Islet of Langerhans (tissue), 1 donor: ENCODE measurements at regions not wholly inside any gene's neighbourhood (a gene's known extent, or its start where the extent isn't known, plus 50 kb on each side); places are given as distances from the start of the nearest gene placed in this dataset.

Experiments used
- FAIRE-seq: peaks from one replicate; lab custom pipeline; 2011; peaks lifted over from hg19 to GRCh38; lab: Jason Lieb, UNC

GRCh38 chr11:95378789-95379188 lies 147.8 kb upstream of the SESN3 start:
- FAIRE-seq: no peak

- FAIRE-seq: no peak
Measured at GRCh38 chr11:95378111-95378510, 147.1 kb upstream of the SESN3 start.

DNA sequence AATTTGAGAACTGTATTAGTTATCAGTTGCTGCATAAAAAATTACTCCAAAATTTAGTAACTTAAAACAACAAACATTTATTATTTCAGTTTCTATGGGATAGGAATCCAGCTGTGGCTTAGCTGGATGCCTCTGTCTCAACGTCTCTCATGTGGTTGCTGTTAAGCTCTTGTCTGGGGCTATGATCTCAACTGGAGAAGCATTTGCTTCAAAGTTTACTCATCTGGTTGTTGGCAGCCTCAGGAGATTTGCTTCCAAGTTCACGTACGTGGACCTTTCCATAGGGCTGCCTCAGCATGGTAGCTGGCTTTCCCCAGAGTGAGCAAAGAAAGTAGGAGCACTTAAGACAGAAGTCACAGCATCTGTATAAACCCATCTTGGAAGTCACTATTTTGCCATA lies 144.9 kb upstream of the SESN3 start:
- FAIRE-seq: no peak

DNA sequence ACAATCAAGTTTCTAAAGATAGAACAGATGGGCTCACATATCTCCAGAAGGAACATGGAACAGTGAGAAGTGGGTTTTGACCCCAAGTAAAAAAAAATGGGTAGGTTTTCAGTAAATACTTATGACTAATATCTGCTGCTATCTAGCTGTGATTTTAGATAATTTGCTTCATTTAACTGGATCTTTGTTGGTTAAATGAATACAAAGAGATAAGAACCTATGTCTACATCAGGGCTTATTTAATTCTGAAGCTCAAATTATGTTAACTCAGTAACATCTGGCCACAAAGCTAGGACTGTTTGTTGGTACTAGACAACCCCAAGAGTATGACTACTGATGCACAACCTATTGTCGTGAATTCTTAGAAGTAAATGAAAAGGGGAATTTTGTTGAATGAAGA lies 144.4 kb upstream of the SESN3 start:
- no peak for FAIRE-seq

GRCh38 chr11:95374105-95374504 lies 143.1 kb upstream of the SESN3 start:
- FAIRE-seq: no peak

- no peak for FAIRE-seq
Measured at GRCh38 chr11:95373241-95373640, 142.2 kb upstream of the SESN3 start.

DNA sequence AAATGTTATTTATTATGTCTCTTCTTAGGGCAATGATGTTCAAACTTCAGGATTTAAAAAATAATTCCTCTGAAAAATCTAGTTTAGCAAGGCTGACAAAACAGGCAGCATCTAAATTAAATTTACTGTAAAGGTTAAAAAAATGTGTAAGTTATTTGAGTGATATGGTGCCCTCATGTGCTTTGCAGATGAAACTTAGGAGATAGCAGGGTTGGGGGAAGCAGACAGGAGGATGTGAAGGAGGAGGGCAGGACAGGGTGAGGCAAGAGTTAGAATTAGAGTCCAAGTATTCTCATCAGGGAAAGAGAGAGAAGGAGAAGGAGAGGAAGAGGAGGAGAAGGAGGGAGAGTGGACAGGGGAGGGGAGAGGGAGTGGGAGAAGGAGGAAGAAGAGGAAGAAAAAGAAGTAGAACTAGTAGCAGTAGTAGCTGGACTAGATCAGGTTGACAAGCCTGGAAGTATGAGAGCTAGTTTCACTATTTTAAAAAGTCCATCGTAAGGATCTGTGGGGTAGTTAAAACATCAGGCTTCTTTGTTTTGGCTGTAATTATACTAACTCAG lies 141.2 kb upstream of the SESN3 start:
- FAIRE-seq: no peak

DNA sequence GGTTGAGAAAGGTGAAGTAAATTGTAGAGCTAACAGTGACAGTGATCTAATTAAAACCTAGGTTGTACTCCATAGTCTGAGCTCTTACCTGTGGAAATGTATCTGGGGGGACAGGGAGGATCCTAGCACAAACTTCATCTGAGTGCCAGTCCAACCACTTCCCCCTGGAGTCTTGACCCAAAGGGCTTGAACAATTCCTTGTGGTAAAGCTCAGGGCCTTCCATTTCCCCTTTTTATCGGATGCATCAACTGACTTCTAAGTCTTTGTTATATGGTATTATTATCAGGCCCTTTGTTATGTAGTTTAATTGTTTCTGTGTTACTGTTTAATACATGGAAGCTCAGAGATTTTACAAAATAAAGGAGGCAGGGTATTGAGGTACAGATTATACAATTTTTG lies 140.2 kb upstream of the SESN3 start:
- no peak for FAIRE-seq

- FAIRE-seq: no peak
Measured at GRCh38 chr11:95367726-95368125, 136.7 kb upstream of the SESN3 start.

GRCh38 chr11:95365348-95365747 lies 134.3 kb upstream of the SESN3 start:
- FAIRE-seq: no peak

DNA sequence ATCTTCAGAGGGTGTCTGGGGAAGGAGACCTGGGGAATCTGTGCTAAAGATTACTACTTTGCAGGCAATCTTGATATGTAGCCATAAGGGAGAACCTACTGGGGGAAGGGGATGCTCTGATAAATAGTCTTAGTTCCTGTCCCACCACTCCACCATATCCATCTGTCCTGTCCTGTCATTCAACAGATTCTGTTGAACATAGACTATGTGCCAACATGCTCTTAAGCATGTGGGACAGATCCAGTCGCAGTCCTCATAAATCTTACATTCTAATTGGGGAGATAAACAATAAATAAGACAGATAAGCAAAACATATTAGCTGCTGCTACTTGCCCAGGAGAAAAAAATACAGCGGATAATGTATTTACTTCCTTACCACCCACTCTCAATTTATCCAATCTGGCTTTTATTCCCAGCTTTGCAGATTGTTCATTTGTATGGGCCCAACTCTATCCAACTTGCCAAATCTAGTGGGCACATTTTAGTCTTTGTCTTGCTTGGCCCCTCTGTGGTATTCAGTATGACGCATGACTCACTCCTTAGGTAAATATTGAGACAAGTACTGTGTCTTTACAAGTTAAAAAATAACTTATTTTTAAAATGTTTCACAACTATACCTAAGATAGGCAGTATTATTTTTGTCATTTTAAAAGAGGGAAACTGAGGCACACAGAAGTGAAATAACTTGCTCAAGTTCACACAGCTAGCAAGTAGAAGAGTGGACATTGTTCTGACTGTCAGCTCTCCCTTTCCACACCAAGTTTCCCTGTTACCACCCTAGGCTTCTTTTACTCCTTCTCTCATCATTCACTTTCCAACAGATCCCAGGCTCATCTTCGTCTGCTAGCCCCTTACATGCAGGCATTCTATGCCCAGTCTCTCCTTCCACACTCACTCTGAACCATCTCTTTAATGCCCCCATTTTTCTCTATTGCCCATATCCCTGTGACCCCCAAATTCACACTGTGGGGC lies 133.6 kb upstream of the SESN3 start:
- FAIRE-seq: no peak

DNA sequence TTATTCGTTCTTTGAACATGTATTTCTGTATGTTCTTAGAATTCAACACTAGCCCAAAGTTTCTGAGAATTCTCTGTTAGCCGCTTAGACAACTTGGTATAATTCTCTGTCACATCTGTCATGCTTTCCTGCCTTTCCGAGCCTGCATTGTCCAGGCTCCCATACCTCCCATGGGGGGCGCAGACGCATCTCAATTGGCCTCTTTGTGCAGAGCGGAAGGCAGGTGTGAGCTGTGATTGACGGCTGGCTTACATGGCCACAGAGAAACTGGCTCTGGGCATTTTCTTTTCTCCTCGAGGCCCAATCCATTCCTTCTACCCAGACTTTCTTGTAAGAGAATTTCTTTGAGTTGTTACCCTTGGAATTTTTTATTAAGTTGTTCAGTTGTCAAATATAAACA lies 132.7 kb upstream of the SESN3 start:
- FAIRE-seq: no peak

DNA sequence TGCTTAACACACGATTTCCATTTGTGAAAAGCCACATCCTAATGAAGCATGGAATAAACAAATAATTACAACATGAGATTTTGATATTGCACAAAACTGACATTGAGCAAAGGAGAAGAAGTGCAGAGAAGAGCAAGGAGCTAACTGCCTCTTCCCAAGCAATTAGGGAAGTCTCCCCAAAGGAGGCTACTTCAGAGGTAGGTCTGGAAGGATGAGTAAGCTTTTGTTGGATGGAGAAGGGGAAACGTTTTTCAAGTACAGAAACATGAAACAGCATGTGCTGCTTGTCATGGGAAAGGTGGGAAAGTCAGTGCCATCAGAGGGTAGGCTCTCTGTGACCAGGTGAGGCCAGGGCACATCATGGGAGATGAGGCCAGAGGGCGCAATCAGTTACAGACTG lies 132.2 kb upstream of the SESN3 start:
- FAIRE-seq: no peak

DNA sequence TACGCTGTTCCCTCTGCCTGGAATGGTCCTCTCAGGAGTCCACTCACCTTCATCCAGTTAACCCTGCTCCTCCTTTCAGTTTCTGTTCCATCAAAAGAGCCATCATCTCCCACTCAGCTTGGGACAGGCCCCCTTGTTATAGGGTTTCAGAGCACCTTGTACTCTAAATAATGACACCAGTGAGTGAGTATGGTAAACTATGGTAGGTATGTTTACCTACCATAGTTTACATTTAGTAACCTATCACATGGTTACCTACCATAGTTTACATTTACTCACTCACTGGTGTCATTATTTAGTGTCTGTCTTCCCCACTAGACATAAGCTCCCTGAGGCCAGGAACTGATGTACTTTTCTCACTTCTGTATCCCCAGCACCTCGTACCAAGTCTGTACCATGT lies 130.2 kb upstream of the SESN3 start:
- FAIRE-seq: no peak

DNA sequence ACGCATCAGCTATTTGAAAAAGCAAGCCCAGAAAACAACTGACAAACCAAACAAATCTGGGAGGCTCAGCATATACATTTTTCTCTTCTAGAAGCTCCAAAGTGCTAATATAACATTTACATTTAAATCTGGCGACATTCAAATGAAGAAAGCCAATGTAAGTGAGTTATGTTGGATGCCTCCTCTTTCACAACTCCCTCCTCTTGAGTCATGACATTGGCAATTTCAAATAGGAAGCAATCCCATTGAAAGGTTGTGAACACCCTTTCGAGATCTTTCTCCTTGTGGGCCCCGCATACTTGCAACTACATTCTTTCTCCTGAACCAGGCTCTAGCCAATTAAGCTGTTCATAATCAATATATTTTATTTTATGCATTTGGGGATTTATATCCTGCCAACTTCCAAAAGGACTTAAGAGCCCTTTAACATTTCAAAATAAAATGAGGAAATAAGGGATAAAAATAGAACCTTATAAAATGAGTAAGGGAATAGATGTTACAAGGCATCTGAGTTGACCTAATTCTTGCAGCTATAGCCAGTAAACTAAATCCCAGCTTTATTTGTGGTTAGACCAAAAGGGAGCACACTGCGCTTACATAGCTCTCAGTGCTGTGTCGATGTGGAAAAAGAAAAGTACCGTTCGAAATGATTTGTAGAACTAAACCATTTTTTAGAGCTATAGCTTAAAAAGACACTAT lies 129.5 kb upstream of the SESN3 start:
- no peak for FAIRE-seq

- no peak for FAIRE-seq
Measured at GRCh38 chr11:95359756-95360155, 128.8 kb upstream of the SESN3 start.

DNA sequence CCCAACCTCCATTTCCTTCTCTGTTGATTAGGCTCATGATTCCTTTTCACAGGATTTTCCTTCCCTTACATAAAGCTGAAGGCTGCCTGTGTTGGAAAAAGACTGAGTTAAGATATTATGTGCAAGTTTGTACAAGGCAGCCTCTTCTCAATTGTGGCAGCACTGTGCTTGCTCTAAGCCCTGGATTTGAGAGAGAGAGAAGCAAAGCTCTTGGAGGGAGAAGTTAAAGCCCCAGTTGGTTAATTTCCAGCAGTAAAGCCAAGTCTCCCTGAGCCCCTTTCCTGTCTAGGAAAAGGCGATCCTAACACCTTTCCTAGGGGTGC lies 128.3 kb upstream of the SESN3 start:
- no peak for FAIRE-seq

GRCh38 chr11:95358511-95359340 lies 127.7 kb upstream of the SESN3 start:
- no peak for FAIRE-seq

DNA sequence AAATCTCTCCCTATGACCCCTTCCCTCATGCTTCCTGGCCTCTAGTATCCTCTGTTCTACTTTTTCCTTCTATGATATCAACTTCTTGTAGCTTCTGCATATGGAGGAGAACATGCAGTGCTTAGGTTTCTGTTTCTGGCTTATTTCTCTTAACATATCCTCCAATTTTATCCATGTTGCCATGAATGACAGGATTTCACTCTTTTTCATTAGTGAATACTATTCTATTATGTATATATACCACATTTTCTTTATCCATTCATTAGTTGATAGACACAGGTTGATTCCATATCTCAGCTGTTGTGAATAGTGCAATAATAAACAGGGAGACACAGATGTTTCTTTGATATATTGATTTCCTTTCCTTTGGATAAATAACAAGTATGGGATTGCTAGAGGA lies 123.3 kb upstream of the SESN3 start:
- no peak for FAIRE-seq

DNA sequence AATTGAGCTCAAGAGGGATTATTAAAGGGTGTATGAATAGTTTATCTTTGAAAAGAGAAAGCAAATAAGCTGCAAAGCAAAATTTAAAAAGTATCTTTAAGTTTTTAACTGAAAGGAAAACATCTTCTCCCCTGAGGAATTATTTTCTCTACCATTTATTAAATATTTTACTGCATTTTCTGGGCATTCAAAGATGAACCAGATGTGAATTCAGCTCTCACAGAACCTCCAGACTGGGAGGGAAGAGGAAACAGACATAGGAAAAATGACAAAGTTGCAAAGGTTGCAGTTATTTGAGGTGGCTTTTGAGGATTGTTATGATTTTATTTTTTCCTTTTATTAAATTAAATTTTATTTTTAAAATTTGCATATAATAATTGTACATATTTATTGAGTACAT lies 122.7 kb upstream of the SESN3 start:
- FAIRE-seq: no peak

DNA sequence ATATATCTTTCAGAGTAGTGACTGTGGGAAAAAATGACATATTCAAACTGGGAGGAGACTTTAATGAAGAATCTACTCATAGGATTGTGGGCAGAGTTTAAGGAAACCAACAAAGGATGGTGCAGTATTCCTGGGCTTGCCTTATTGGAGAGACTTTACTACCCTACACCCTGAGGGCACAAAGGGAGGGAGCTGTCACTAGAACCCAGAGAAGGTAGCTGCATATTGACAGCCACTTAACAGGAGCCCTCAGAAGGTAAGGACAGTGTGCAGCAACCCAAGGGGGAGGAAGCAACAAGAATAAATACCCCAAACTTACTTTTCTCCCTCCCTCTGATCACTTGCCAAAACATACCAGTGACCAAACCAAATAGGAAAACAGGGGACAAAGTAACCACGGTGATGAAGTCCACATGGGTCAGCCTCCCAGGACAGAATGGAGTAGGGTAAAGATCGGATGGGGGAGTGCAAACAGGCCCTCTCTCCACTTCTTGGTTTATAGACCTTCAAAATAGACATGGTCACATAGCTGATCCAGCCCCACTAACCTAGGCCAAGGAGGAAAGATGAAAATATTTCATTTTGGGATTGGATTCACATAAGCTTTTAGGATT lies 121.8 kb upstream of the SESN3 start:
- no peak for FAIRE-seq

DNA sequence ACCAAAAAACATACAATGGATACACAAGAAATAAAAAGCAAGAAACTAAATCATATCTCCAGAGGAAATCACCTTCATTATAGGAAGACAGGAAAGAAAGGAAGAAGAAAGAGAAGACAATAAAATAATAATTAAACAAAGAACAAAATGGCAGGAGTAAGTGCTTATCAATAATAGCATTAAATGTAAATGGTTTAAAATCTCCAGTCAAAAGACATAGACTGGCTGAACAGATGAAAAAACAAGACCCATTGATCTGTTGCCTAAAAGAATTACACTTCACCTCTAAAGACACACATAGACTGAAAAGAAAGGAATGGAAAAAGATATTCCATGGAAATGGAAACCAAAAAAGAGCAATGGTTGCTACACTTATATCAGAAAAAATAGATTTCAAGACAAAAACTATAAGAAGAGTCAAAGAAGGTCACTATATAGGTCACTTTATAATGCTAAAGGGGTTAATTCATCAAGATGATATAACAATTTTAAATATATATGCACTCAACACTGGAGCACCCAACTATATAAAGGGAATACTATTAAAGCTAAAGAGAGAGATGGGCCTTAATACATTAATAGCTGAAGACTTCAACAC lies 118.4 kb upstream of the SESN3 start:
- no peak for FAIRE-seq
